ENCODE measurements at regions not wholly inside any gene's neighbourhood (a gene's known extent, or its start where the extent isn't known, plus 50 kb on each side); places are given as distances from the start of the nearest gene placed in this dataset.

DNA sequence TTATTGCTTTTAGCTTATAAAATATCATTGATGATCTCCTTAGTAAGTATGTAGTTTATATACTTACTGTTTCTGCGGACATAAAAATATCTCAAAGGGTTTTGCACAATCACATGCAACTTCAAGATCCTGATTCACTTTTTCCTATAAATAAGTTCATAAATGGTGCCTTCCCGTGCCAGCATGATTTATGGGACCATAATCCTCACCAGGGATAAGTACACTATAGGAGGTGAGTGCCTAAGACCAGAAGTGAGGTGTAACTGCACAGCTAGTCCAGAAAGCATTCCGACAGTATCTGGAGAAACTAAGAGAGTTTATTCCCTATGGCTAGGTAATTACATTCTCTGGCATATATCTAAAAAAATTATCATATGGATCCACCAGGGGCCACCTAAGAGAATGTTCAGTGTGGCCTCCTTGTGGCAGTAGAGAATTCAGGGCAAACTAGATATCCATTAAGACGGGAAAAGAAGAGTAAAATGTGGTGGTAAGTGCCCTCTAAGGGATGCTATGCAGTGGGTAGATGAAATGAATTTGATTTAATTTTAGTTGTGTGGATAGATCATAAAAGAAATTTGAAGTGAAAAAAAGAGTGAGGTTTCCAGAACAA lies 402.5 kb upstream of the SLC24A2 start:
- no peak for DNase-seq

DNA sequence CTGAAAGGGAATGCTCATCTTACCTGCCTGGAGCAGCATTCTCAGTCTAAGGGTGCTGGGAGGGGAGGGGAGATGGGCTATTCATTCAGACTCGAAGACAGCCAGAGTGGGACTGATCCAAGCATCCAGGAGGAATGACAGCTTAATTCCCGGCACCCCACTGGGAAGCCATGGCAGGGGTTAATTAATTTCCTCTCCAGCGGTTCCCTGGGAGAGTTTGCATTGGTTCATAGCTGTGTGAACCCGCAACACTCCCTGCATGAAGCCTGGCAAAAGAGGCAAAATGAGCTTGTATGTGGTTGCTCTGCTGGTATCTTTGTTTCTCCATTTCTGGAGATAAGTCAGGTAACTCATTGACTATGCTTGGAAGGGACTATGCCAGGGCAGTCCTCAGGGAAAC lies 401.0 kb upstream of the SLC24A2 start:
- DNase-seq = no peak

DNA sequence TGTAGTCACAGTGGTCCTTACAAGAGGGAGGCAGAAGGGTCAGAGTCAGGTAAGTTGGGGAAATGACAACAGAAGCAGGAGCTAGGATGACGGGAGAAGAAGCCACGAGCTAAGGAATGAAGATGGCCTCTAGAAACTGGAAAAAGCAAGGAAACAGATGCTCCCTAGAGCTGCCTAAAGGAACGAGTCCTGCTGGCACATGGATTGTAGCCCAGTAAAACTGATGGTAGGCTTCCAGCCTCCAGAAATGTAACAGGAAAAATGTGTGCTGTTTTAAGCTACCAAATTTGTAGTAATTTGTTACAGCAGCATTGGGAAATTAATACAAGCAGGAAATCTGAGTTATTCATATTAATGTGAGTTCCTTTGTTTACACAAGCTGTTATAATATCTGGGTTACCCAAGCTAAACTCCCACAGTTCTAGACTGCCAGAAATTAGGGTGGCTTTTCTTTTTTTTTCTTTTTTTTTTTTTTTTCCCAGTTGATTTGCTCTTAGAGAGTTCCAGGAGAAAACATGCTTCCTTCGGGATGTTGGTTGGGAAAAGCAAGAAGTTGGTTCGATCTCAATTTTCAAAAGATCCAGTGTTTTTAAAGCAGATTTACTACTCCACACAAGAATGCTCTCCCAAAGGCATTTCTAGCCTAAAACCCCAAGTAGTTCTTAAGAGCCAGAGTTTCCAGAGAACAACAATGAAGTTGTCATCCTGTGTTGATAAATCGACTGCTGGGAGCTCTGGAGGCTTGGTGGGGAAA lies 400.0 kb upstream of the SLC24A2 start:
- DNase-seq = no peak

DNA sequence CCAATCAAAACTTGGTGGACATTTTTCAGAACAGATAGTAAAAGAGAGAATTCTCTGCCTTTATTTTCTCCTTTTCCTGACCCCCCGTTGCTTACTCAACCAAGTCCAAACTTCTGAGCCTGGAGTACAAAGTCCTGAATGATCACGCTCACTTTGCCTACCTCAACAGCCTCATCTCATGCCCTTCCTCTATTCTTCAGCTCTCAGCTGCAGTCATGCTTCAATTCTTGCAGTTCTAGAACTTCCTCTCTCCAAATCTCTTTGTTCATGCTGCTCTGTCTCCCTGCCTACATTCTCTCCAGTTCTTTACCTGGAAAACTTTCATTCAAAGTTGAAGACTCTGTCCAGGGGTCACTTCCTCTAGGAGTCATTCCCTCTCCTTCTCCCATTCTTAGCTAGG lies 398.5 kb upstream of the SLC24A2 start:
- no peak for DNase-seq

DNA sequence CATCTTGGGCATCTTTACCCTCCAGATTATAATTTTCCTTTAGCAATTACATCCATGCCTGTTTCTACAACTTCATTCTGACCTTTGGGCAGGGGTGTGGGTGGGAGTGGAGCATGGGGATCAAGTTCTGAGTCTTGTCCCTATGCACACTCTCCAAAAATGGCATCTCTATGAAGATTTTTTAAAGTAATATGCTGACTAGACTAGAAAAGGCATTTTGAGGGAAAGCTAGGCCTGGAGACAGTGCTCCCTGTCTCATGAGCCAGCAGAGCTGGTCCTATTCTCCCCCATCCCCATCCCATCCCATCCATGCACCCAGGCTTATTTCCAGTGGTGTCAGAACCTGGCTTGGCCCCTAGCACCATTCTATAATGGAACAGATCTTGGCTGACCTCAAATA lies 398.0 kb upstream of the SLC24A2 start:
- DNase-seq = no peak

DNA sequence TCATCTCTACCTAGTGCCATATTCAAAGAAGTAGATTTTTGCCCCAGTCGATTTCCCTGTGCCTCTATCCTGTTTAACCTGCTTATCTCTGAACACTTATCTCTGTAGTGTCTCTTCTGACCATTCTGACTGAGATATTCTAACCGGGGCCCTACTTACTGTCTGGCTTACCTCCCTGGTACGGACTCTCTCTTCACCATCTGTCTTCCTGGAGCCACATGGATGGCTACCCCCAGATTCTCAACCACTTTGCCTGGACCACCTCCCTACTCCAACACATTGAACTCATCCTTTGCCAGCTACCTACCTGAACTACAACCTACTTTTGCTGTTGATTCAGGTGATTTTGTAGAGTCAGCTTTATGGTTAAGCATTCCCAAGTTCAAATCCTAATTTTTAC lies 397.4 kb upstream of the SLC24A2 start:
- no peak for DNase-seq

DNA sequence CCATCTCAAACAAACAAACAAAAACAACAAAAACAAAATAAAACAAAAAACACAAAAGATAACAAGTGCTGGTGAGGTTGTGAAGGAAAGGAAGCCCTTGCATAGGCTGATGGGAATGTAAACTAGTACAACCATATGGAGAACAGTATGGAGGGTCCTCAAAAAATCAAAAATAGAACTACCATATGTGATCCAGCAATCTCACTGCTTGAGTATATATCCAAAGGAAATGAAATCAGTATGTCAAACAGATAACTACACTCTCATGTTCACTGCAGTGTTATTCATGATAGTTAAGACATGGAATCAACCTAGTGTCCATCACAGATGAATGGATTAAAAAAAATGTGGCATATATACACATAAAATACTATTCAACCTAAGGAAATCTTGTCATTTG lies 395.7 kb upstream of the SLC24A2 start:
- DNase-seq = no peak

DNA sequence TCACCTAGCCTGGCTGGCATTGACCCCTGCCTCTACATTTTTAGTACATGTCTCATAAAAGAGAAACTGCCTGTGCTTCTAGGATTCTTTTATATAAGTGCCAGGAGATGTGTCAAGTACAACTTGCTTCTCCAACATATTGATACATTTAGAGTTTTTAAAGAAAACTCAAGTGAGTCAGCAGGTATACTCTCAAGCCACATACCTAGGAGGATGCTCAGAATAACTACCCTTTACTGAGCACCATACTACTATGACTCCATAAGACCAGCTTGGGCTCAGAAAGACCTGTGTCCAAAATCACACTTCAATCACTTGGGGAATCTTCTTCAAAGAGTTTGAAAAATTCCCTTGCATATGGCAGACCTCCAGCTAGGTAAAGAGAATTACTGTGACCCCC lies 389.8 kb upstream of the SLC24A2 start:
- no peak for DNase-seq

DNA sequence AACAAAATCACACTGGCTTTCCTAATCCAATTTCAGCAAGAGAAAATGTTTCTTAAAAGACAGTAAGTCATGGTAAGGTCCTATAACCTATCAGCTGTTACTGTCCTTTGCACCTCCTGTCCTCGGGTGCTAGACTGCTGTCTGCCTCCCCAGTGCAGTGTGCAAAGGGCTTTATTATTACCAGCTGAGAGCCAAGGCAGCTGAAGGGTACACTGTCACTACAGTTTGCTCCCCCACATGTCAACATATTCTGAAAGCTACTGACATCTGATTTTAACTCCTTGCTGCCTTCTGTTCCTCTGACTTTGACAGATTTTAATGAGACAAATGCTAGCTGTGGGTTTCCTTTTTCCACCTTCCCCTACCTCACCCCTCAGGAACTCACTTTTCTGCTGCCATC lies 389.4 kb upstream of the SLC24A2 start:
- DNase-seq = no peak

DNA sequence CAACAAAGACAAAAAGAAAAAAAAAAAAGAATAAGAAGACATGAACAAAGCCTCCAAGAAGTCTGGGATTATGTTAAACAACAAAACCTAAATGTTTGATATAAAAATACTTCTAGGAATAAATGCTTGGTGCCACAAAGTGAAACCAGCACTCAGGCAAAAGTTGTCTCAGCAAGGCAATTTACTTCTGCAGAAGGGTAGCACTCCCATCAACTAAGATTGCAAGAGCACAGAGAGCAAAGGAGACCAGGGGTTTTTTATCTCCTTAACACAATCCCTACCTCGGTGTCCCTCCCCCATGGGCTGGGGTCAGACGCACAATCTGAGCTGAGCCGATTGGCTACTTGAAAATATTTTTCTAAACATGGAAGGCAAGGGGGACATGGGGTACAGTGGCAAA lies 381.3 kb upstream of the SLC24A2 start:
- no peak for DNase-seq

DNA sequence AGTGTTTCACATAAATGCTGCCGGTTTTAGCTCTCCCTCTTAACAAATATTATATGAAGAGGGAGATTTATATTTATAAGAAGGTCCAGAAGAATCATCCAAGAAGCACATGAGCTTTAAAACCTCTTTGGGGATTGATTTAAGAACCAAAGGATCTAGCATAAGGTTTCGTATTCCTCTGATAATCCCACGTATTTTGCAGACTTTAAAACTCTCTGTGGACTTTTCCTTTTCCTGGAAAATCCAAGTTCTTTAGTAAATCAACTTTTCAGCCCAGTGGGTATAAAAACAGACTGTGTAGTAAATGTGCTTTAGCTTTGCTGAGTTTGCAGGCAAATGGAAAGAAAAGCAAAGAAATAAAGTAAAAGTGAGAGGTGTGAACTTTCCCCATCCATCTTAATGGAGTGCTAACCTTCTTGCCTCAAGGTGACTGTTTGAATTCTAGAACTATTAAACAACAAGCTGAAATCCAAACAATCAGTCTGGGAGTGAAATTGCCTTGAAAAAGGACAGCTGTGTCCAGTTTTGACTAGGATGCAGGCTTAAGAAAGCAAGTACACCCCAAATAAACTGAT lies 363.4 kb upstream of the SLC24A2 start:
- no peak for DNase-seq

DNA sequence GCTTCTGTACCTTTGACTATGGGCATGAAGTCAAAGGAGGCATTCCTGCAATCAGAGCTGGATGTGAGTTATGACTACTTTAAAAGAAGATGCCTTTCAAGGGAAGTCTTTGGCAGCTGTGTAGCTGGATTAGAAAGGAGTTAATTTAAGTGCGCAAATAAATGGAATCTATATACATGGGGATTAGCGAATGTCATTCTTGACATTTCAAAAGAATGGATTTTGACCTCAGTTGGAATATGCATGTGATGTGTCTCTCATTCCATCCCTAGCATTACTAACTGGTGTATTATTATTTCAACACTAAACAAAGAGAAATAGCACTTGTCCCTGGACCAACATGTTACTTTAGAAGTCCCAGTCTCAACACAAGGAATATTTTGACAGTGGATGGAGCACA lies 359.6 kb upstream of the SLC24A2 start:
- no peak for DNase-seq

DNA sequence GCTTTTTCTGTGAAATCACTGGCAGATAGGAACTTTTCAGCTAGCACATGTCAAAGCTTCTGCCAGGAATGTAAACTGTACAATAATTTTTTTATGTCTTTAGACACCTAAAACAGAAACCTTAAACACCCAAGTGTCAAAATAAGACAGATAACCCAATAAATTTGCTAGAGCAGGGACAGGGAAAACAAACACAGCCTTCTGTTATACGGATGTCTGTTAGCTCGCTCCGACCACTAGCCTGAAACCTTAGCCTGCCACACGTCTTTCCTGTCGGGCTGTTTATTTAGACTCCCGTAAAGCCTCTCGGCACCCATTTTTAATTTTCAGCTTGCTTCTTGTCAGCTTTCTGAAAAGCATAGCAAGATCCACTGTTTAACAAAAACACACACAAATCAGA lies 355.4 kb upstream of the SLC24A2 start:
- no peak for DNase-seq

DNA sequence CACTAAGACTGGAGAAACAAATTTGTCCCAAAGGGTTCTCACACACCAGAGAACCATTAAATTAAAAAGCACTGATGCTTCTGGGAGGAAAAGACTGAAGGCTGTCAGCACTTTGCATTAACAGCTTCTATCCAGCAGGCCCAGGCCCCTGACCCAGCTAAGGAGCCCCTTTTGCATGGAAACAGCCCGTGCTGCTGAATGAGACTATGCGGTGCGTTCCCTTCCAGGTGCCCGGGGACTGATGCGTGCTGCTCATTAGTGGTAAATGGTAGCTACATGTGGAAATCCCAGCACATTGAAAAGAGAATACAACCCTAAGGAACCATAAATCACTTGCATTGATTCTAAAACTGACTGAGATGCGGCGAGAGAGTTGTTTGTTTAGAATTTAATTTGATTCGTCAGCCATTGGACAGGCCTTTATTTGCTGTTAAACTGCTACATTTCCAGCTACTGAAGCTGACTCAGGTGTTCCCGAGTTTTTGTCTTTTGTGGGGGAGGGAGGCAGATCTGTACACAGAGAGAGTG lies 351.0 kb upstream of the SLC24A2 start:
- DNase-seq = no peak

DNA sequence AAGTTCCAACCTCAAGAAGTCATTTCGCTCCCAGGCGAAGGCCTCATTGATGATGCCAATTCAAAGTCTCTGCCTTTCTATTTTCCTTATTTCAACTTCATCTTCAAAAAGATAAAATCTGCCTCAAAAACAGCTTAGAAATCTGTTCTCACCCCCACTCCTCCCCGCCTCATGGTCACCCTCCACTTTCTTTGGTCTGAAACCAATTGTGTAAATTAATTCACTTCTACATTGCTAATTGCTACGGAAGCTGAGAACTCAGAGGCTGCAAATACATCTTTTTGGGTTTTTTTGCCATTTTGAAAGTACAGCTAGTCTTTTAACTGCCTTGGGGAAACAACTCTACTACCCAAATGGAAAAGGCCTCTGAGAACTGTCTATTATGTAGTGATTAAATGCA lies 350.0 kb upstream of the SLC24A2 start:
- DNase-seq = no peak

DNA sequence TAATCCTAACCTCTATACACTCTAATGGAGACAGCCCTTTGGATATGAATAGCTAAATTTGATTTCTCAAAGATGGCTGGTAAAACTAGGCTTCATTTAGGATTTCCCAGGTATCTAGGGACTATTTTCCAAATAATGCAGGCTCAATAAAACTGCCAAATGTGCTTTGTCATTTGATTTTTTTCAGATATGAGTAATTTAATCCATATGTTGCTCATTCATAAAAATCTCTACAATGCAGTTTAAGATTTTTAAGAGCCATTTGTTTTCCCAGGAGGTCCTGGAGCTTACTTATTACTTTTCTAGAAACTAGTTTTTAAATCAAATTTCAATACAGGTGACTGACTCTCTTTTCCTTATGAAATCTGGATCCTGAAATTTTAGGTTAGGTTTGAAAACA lies 349.3 kb upstream of the SLC24A2 start:
- DNase-seq = no peak

DNA sequence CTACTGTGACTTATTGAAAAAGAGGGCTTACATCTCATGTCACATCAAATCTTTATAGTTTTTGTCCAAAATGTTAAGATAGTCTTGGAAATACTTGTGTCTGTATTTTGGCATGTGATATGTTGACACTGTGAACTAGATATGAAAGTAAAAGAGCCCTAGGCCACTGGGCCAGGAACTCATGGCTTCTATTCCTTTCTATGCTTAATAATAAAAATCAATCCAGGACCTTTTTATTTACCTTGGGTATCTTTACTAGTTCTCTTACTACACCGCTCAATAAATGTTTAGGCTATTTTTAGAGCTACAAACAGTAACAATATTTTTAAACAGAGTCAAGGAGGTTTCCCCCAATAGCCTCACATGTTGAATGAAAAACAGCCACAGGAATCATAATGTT lies 348.6 kb upstream of the SLC24A2 start:
- no peak for DNase-seq

DNA sequence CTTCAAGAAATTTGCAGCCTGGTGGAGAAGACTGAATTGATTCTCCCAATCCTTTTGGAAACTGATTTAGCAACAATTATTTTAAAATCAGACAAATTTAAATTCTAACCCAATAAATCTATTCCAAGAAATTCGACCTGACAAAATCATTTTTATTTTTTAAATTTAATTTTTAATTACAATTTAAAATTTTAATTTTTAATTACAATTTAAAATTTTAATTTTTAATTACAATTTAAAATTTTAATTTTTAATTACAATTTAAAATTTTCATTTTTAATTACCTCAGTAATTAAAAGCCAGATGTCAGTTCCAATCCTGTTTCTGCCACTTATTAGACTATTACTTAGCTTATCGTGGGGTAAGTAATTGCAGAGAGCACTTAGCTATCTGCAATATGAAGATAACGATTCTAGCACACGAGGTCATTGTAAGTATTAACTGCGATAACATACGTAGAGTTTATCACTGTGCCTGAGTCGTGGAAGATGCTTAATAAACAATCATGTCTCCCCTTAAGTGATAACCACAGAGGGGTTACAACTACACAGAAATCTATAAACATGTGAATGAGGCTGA lies 346.4 kb upstream of the SLC24A2 start:
- no peak for DNase-seq

DNA sequence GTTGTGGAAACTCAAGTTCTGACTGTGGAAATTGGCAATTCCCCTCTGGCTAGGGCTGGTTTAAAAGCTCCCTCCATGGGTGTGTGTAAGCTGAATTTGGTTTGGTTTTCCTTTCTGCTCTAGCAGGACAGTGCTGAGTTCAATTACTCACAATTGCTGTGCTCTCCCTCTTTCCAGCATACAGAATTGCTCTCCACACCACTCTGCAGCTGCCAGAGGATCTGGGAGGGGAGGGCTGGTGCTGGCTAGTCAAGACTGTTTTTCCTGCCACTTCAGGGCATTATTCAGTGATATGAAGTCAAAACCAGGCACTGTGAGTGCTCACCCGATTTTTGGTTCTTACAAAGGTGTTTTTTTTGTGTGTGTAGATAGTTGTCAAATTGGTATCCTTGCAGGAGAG lies 336.9 kb upstream of the SLC24A2 start:
- DNase-seq = no peak

DNA sequence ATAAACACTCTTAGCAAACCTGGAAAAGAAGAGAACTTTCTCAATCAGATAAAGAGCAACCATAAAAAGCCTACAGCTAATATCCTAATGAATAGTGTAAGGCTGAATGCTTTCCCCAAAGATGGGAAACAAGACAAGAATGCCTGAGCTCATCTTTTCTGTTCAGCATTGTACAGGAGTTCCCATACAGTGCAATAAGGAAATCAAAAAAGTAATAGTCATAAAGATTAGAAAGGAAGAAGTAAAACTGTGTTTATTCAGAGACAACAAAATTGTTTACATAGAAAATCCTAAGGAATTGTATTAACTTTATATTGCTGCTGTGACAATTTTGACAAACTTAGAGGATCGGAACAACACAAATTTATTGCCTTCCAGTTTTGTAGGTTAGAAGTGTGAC lies 330.7 kb upstream of the SLC24A2 start:
- DNase-seq = no peak

DNA sequence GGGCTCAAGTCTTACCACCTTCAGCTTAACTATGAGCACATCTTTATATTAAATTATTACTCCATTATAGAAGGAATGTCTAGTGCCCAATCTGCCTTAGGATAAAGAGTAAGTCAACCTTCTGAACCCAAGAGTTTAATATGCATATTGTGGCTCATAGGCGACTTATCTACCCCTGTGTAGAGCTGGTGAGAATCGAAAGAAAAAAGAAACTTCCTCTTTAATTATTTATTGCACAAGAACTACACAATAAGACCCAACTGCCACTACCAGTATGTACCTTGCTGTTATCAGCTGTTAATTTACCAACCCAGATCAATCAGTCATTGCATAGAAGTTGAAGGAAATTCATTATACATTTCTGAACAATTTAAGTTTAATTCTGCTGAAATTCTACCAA lies 329.1 kb upstream of the SLC24A2 start:
- DNase-seq = no peak

DNA sequence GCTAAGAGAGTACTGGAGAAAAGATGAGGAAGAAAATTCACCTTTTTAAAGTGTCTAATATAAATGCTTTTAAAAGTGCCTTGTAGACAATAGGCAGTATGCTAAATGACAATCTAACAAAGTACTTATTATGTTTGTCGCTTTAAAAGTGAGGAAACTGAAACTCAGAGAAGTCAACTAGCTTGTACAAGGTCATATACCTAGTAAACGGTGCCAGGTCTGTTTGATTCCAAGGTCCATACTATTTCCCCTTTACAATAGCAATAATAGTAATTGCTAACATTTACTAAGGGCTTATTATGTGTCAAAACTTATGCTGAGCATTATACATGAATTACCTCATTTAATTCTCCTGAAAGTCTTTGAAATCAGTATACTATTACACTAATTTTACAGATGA lies 328.6 kb upstream of the SLC24A2 start:
- no peak for DNase-seq

DNA sequence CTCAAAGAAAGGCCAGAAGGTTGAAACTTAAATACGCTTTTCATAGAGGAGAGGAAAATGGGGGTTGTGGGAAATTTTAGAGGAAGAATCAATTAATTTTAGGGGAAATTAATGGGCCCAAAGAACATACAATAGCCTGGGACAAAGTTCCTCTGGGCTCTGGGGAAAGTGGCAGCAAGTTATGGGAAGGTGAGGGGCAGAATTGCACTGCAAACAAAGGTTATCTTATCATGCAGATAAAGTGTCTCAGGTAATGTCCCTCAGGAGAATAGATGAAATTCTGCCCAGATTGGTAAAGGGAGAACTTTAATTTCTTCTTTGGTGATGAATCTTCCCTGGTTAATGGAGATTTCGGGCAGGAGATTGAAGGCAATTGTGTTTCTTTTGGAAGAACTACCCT lies 326.1 kb upstream of the SLC24A2 start:
- DNase-seq = no peak

DNA sequence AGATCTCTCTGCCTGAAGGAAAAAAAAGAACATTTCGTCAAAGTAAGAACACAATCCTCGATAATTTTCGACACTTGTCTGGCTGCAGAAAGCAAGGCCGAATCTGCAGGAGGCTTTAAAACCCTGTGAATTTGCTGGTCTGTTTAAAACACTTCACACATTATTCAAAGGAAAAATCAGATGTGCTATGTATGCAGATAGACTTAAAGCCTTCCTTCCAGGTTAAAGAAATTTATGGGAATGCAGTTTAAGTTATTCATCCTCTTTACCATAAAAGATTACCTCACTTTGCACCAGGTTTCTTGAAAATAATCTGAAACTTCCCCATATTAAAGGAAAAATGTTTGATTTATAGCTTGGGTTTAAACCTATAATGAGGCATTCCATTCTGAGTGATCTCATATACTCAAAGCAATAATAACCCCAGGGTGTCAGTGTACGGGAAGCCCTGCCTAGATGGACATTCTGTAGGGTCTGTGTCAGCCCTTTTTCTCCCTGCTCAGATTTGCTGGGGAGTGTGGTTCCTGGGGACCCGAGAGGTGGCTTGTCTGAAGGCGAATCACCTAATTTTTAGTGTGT lies 323.5 kb upstream of the SLC24A2 start:
- no peak for DNase-seq
